GM12891 (cell line): ENCODE measurements at regions not wholly inside any gene's neighbourhood (a gene's known extent, or its start where the extent isn't known, plus 50 kb on each side); places are given as distances from the start of the nearest gene placed in this dataset.
"Not testable (repeated sequence)": the region's sequence is repeated elsewhere in the genome, so short reads cannot be mapped to it uniquely, and the experiment has no call there.

ENCODE experiments used
- PAX5 ChIP-seq: IDR thresholded peaks from 2 replicates; pipeline ENCODE4 v1.6.1; 2011; ENCODE audit warnings: low read length, moderate library complexity, mild to moderate bottlenecking; ENCODE audit not compliant: insufficient read depth, severe bottlenecking
- POLR2A ChIP-seq: IDR thresholded peaks from 2 replicates; pipeline ENCODE4 v1.6.1; 2011; ENCODE audit warnings: low read depth, low read length, control low read depth
- POLR2AphosphoS5 ChIP-seq: IDR thresholded peaks from 2 replicates; pipeline ENCODE4 v1.6.1; 2011; ENCODE audit warnings: low read depth, low read length, control low read depth
- POU2F2 ChIP-seq: IDR thresholded peaks from 2 replicates; pipeline ENCODE4 v1.6.1; 2011; ENCODE audit warnings: low read depth, mild to moderate bottlenecking, control low read depth, low read length, moderate library complexity
- TAF1 ChIP-seq: IDR thresholded peaks from 2 replicates; pipeline ENCODE4 v1.6.1; 2011; ENCODE audit warnings: low read depth, low read length, control low read depth

DNA sequence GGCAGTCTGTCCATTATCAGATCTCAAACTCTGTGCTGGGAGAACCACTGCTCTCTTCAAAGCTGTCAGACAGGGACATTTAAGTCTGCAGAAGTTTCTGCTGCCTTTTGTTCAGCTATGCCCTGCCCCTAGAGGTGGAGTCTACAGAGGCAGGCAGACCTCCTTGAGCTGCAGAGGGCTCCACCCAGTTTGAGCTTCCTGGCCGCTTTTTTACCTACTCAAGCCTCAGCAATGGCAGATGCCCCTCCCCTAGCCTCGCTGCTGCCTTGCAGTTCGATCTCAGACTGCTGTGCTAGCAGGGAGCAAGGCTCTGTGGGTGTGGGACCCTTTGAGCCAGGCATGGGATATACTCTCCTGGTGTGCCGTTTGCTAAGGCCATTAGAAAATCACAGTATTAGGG lies 171.1 kb downstream of the CAVIN4 start:
- TF ChIP-seq POLR2A, POU2F2, TAF1, POLR2AphosphoS5, PAX5: not testable (repeated sequence)
